GM06990 (cell line): ENCODE measurements at regions not wholly inside any gene's neighbourhood (a gene's known extent, or its start where the extent isn't known, plus 50 kb on each side); places are given as distances from the start of the nearest gene placed in this dataset.

Experiments used
- DNase-seq: peaks from one replicate; pipeline ENCODE4 v3.0.0-alpha.2; 2011; ENCODE audit not compliant: insufficient read length; ENCODE audit errors: extremely low read depth
- H3K27me3 ChIP-seq: replicated peaks from 2 replicates; pipeline ENCODE4 v1.6.0; 2011; ENCODE audit warnings: low read length; ENCODE audit not compliant: control insufficient read depth, insufficient read depth
- H3K36me3 ChIP-seq: 2 replicates; pipeline ENCODE4 v1.5.1; 2011; ENCODE audit warnings: low read length; ENCODE audit not compliant: control insufficient read depth, insufficient read depth
- H3K4me3 ChIP-seq: replicated peaks from 2 replicates; pipeline ENCODE4 v1.5.1; 2011; ENCODE audit warnings: low read depth, mild to moderate bottlenecking, control low read depth, low read length
- TF ChIP-seq, protein P1 (sequence below): IDR thresholded peaks from 2 replicates; pipeline ENCODE4 v1.5.1; 2011; ENCODE audit warnings: low read length, control low read depth, mild to moderate bottlenecking, inconsistent platforms; ENCODE audit not compliant: insufficient read depth, poor library complexity, severe bottlenecking

GRCh38 chr11:32273931-32274330 lies 161.4 kb downstream of the WT1 start:
- TF ChIP-seq, protein P1, sequence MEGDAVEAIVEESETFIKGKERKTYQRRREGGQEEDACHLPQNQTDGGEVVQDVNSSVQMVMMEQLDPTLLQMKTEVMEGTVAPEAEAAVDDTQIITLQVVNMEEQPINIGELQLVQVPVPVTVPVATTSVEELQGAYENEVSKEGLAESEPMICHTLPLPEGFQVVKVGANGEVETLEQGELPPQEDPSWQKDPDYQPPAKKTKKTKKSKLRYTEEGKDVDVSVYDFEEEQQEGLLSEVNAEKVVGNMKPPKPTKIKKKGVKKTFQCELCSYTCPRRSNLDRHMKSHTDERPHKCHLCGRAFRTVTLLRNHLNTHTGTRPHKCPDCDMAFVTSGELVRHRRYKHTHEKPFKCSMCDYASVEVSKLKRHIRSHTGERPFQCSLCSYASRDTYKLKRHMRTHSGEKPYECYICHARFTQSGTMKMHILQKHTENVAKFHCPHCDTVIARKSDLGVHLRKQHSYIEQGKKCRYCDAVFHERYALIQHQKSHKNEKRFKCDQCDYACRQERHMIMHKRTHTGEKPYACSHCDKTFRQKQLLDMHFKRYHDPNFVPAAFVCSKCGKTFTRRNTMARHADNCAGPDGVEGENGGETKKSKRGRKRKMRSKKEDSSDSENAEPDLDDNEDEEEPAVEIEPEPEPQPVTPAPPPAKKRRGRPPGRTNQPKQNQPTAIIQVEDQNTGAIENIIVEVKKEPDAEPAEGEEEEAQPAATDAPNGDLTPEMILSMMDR, result no peak

DNA sequence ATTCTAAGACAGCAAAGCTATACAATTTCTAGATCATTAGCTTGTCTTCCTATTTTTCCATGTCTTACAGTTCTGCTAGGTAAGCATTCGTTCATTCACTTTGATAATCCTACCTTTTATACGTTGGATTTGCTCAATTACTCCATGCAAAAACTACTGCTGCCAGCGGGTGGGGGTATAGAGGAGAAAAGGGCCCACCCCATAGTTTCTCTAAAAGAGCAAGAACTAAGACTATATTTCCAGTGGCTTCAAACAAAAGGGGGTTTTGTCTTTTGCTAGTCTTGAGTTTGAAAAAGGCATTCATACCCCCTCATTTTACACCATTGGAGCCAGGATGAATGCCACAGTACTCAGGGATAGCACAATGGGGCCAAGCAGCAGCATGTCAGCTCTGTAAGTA lies 155.7 kb downstream of the WT1 start:
- Histone ChIP-seq H3K4me3 (no peak overlapping the region), H3K36me3 (no peaks in the 10 kb centered on the region), H3K27me3 (no peaks in the 10 kb centered on the region; the same call in 1 of the 2 replicates)
- TF ChIP-seq, protein P1, result no peak
- DNase-seq, result no peak

More at GRCh38 chr11:32273931-32274330, 161.4 kb downstream of the WT1 start:
- DNase-seq, result no peak
- Histone ChIP-seq H3K4me3 (no peak overlapping the region), H3K36me3 (no peaks in the 10 kb centered on the region), H3K27me3 (no peaks in the 10 kb centered on the region; the same call in 1 of the 2 replicates)

DNA sequence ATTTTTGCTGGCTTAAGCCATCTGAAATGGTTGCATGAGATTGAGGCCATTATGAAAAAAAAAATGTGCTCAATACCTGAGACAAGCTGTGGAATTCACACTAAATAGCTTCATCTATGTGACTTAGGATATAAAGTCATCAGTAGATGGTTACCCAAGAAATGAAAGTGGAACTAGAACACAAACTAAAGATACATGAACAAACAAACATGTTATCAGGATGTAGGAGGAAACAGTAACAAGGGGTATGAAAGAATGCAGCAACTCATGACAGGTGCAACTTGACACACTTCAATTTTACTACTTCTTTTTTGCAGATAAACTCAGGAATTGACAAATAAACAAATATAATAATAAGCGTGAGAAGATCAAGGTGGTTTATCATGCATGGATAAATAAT lies 155.0 kb downstream of the WT1 start:
- TF ChIP-seq, protein P1, result no peak
- Histone ChIP-seq H3K36me3 (no peaks in the 10 kb centered on the region), H3K27me3 (no peaks in the 10 kb centered on the region; the same call in 1 of the 2 replicates), H3K4me3 (no peak overlapping the region)
- no peak for DNase-seq

DNA sequence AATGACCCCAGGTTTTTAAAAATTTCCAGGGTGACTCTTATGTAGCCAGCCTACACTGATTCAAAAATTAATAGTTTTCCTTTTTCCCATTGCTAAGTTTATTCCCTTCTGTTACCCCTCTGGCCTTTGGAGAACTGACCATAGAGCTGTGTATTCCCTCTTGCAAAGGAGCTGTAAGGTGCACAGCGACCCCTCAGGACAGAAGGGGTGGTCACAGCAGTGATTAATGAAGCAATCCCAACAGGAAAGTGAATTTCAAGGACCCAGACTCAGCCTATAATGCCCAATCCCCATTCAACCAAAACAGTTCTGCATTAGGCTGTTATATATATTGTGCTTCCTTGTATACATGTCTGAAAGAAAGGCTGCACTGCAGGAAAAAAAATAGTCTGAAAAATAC lies 147.1 kb downstream of the WT1 start:
- DNase-seq, result no peak
- TF ChIP-seq, protein P1, result peak; percentile 21
- H3K36me3 ChIP-seq, result no peaks in the 10 kb centered on the region
- no peaks in the 10 kb centered on the region; the same call in 1 of the 2 replicates for H3K27me3 ChIP-seq
- no peak overlapping the region for H3K4me3 ChIP-seq

GRCh38 chr11:32289701-32290100 lies 145.6 kb downstream of the WT1 start:
- H3K36me3 ChIP-seq, result no peaks in the 10 kb centered on the region
- no peak for DNase-seq
- no peaks in the 10 kb centered on the region; the same call in 1 of the 2 replicates for H3K27me3 ChIP-seq
- TF ChIP-seq, protein P1, result no peak
- H3K4me3 ChIP-seq, result no peak overlapping the region

DNA sequence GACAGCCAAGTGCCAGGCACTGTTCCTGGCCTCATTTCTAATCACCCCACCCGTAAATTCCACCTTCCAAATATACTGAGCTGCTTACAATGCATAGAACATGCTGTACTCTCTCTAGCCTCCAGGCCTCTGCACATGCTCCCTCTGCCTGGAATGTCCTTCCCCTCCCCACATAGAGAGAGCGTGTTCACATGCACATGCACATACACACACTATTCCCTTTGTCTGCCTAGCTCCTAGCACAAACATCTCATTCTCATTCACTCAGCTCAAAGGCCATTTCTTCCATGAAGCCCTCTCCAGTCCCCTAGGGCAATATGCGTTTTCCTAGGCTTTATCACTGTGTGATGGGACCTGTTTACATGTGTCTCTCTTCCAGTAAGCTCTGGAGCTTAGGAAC lies 144.6 kb downstream of the WT1 start:
- Histone ChIP-seq H3K36me3 (no peaks in the 10 kb centered on the region), H3K27me3 (no peaks in the 10 kb centered on the region; the same call in 1 of the 2 replicates), H3K4me3 (no peak overlapping the region)
- TF ChIP-seq, protein P1, result no peak
- no peak for DNase-seq
